ENCODE measurements at regions not wholly inside any gene's neighbourhood (a gene's known extent, or its start where the extent isn't known, plus 50 kb on each side); places are given as distances from the start of the nearest gene placed in this dataset.
"Not testable (repeated sequence)": the region's sequence is repeated elsewhere in the genome, so short reads cannot be mapped to it uniquely, and the experiment has no call there.

DNA sequence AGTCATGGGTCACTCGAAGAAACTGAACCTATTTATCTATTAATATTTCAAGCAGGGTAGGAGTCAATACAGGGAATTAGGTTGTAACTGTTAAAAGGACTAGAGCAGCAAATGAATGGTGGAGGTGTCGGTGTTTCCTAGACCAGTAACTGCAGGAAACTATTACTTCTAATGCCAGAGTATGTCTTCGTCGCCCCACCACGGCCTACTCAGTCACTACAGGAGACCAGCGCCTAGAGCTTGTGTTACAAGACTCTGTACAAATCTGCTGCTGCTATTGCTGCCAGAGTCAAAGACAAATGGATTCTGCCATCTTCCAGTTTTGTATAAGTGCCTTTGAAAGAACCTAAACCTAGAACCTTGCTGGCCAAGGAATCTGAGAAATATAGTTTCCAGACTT is 343.9 kb downstream of the SOX4 start:
- Histone ChIP-seq H2BK12ac (ENCODE audit: low read length in 2 of 2) (no peak overlapping the region), H3K4me2 (ENCODE audit: low read length, poor library complexity, severe bottlenecking) (no peak overlapping the region), H2BK5ac (ENCODE audit: low read depth, low read length, poor library complexity, severe bottlenecking) (no peak overlapping the region), H3K36me3 (ENCODE audit: control insufficient read depth in 1 of 2, insufficient read depth in 2 of 2, low read depth in 1 of 2, low read length in 2 of 2) (no peaks in the 10 kb centered on the region), H3K79me1 (replicated peaks; ENCODE audit: low read length, poor library complexity, severe bottlenecking) (no peaks in the 10 kb centered on the region), H2BK15ac (ENCODE audit: low read depth, poor library complexity, severe bottlenecking) (no peak overlapping the region), H3K27ac (ENCODE audit: low read length, poor library complexity, severe bottlenecking) (no peak overlapping the region), H3K4me3 (ENCODE audit: insufficient read depth in 1 of 2, low read depth in 1 of 2, low read length in 2 of 2) (no peak overlapping the region), H3K9me3 (ENCODE audit: control insufficient read depth, low read length) (no peaks in the 10 kb centered on the region), H3K4ac (ENCODE audit: low read depth in 1 of 2, low read length in 2 of 2) (no peak overlapping the region), H3K9ac (ENCODE audit: low read length) (no peak overlapping the region), H3K18ac (ENCODE audit: low read depth in 1 of 2, low read length in 2 of 2) (no peak overlapping the region), H2AFZ (ENCODE audit: low read depth, low read length) (no peak overlapping the region), H2BK120ac (ENCODE audit: low read depth, low read length) (no peak overlapping the region), H4K91ac (ENCODE audit: low read length) (no peak overlapping the region), H3K23ac (ENCODE audit: low read length in 2 of 2) (no peak overlapping the region), H3K4me1 (ENCODE audit: control insufficient read depth, insufficient read depth, low read depth, low read length) (peaks cover 3% of the 10 kb centered on the region), H3K14ac (ENCODE audit: low read length in 2 of 2) (no peak overlapping the region), H4K8ac (ENCODE audit: low read length) (no peak overlapping the region), H2AK5ac (ENCODE audit: low read length, severe bottlenecking) (no peak overlapping the region), H3K27me3 (ENCODE audit: control insufficient read depth in 1 of 2, insufficient read depth in 1 of 2, low read length in 2 of 2) (no peaks in the 10 kb centered on the region)
- DNase-seq: no peak
- WGBS: 90% methylated on average over 5 of the region's 6 CpGs

DNA sequence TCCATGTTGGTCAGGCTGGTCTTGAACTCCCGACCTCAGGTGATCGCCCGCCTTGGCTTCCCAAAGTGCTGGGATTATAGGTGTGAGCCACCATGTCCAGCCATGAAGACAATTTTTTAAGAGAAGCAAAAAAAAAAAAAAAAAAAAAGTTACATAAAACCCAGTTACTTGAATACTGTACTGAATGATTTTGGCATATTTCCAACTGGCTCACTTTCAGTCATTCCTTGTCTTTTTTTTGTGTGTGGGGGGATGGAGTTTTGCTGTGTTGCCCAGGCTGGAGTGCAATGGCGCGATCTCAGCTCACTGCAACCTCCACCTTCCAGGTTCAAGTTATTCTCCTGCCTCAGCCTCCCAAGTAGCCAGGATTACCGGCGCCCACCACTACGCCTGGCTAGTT is 345.5 kb downstream of the SOX4 start:
- H3K4me3 ChIP-seq (ENCODE audit: insufficient read depth in 1 of 2, low read depth in 1 of 2, low read length in 2 of 2); H3K18ac ChIP-seq (ENCODE audit: low read depth in 1 of 2, low read length in 2 of 2); H3K23ac ChIP-seq (ENCODE audit: low read length in 2 of 2); H4K8ac ChIP-seq (ENCODE audit: low read length); DNase-seq; H3K79me1 ChIP-seq (replicated peaks; ENCODE audit: low read length, poor library complexity, severe bottlenecking); H2BK12ac ChIP-seq (ENCODE audit: low read length in 2 of 2); H3K27ac ChIP-seq (ENCODE audit: low read length, poor library complexity, severe bottlenecking); H3K14ac ChIP-seq (ENCODE audit: low read length in 2 of 2); H3K4me2 ChIP-seq (ENCODE audit: low read length, poor library complexity, severe bottlenecking); H4K91ac ChIP-seq (ENCODE audit: low read length); H3K4ac ChIP-seq (ENCODE audit: low read depth in 1 of 2, low read length in 2 of 2); H3K9me3 ChIP-seq (ENCODE audit: control insufficient read depth, low read length); H3K36me3 ChIP-seq (ENCODE audit: control insufficient read depth in 1 of 2, insufficient read depth in 2 of 2, low read depth in 1 of 2, low read length in 2 of 2); H2BK120ac ChIP-seq (ENCODE audit: low read depth, low read length); H3K27me3 ChIP-seq (ENCODE audit: control insufficient read depth in 1 of 2, insufficient read depth in 1 of 2, low read length in 2 of 2); H2AFZ ChIP-seq (ENCODE audit: low read depth, low read length); H3K4me1 ChIP-seq (ENCODE audit: control insufficient read depth, insufficient read depth, low read depth, low read length); H2BK5ac ChIP-seq (ENCODE audit: low read depth, low read length, poor library complexity, severe bottlenecking); H2BK15ac ChIP-seq (ENCODE audit: low read depth, poor library complexity, severe bottlenecking); H3K9ac ChIP-seq (ENCODE audit: low read length); H2AK5ac ChIP-seq (ENCODE audit: low read length, severe bottlenecking): not testable (repeated sequence)
- WGBS: 75% methylated on average over 3 of the region's 8 CpGs

DNA sequence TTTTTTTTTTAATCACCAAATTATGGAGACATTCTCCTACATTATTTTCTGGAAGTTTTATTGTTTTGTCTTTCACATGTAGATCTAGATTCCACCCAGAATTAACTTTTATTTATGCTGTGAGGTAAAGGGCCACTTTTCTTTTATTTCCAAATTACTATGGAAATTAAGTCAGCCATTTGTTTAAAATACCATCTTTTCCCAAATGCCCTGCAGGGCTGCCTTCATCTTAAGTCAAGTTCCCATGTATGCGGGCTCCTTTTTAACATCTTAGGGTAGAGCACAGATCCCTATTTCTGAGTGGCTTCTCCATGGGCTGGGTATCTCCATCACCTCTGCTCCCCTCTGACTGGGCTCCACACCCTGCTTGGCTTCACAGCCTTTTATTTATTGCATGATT is 348.4 kb downstream of the SOX4 start:
- H3K4me2 ChIP-seq (ENCODE audit: low read length, poor library complexity, severe bottlenecking): no peak overlapping the region
- no peak overlapping the region for H3K18ac ChIP-seq (ENCODE audit: low read depth in 1 of 2, low read length in 2 of 2)
- H3K14ac ChIP-seq (ENCODE audit: low read length in 2 of 2): no peak overlapping the region
- H3K36me3 ChIP-seq (ENCODE audit: control insufficient read depth in 1 of 2, insufficient read depth in 2 of 2, low read depth in 1 of 2, low read length in 2 of 2): no peaks in the 10 kb centered on the region
- H4K91ac ChIP-seq (ENCODE audit: low read length): no peak overlapping the region
- H2BK12ac ChIP-seq (ENCODE audit: low read length in 2 of 2): peak overlapping the region in 1 of 2 experiments; percentile 15
- no peak overlapping the region for H2BK5ac ChIP-seq (ENCODE audit: low read depth, low read length, poor library complexity, severe bottlenecking)
- 88% methylated on average over 1 of the region's 1 CpG for WGBS
- DNase-seq: no peak
- no peak overlapping the region for H3K23ac ChIP-seq (ENCODE audit: low read length in 2 of 2)
- peaks cover 8% of the 10 kb centered on the region for H3K4me1 ChIP-seq (ENCODE audit: control insufficient read depth, insufficient read depth, low read depth, low read length)
- H3K79me1 ChIP-seq (replicated peaks; ENCODE audit: low read length, poor library complexity, severe bottlenecking): peaks cover 3% of the 10 kb centered on the region
- H4K8ac ChIP-seq (ENCODE audit: low read length): no peak overlapping the region
- H3K4me3 ChIP-seq (ENCODE audit: insufficient read depth in 1 of 2, low read depth in 1 of 2, low read length in 2 of 2): no peak overlapping the region
- H2BK15ac ChIP-seq (ENCODE audit: low read depth, poor library complexity, severe bottlenecking): no peak overlapping the region
- no peak overlapping the region for H2AFZ ChIP-seq (ENCODE audit: low read depth, low read length)
- H3K9me3 ChIP-seq (ENCODE audit: control insufficient read depth, low read length): no peaks in the 10 kb centered on the region
- no peak overlapping the region for H3K4ac ChIP-seq (ENCODE audit: low read depth in 1 of 2, low read length in 2 of 2)
- H3K27ac ChIP-seq (ENCODE audit: low read length, poor library complexity, severe bottlenecking): peak overlapping the region; percentile 26
- peak overlapping the region; percentile 61 for H2BK120ac ChIP-seq (ENCODE audit: low read depth, low read length)
- no peaks in the 10 kb centered on the region for H3K27me3 ChIP-seq (ENCODE audit: control insufficient read depth in 1 of 2, insufficient read depth in 1 of 2, low read length in 2 of 2)
- peak overlapping the region; percentile 96 for H2AK5ac ChIP-seq (ENCODE audit: low read length, severe bottlenecking)
- H3K9ac ChIP-seq (ENCODE audit: low read length): no peak overlapping the region

DNA sequence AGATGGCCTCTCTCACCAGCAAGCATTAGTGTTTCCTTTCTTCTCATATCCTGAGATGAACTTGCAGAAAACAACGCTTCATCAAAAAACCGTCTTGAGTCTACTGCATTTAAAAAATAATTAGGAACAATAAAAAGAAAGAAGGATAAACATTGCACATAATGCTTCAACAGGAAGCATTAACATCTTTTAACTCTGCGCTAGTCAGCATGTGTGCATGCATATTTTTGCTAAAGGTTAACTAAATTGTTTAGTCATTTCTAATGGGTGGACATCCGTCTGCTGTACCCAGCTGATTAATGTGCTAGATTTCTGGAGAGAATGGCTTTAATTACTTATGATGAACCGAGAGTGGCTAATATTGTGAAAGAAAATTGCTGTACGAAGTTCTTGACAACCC is 349.3 kb downstream of the SOX4 start:
- H2BK12ac ChIP-seq (ENCODE audit: low read length in 2 of 2): no peak overlapping the region
- H3K9ac ChIP-seq (ENCODE audit: low read length): no peak overlapping the region
- H3K4me3 ChIP-seq (ENCODE audit: insufficient read depth in 1 of 2, low read depth in 1 of 2, low read length in 2 of 2): no peak overlapping the region

More for the DNA sequence above, 349.3 kb downstream of the SOX4 start:
- no peak overlapping the region for H3K14ac ChIP-seq (ENCODE audit: low read length in 2 of 2)
- no peak overlapping the region for H2BK15ac ChIP-seq (ENCODE audit: low read depth, poor library complexity, severe bottlenecking)
- H2AK5ac ChIP-seq (ENCODE audit: low read length, severe bottlenecking): no peak overlapping the region
- DNase-seq: peak; percentile 37
- H2AFZ ChIP-seq (ENCODE audit: low read depth, low read length): no peak overlapping the region
- peaks cover 3% of the 10 kb centered on the region for H3K79me1 ChIP-seq (replicated peaks; ENCODE audit: low read length, poor library complexity, severe bottlenecking)
- H3K9me3 ChIP-seq (ENCODE audit: control insufficient read depth, low read length): no peaks in the 10 kb centered on the region
- no peak overlapping the region for H4K8ac ChIP-seq (ENCODE audit: low read length)
- no peaks in the 10 kb centered on the region for H3K36me3 ChIP-seq (ENCODE audit: control insufficient read depth in 1 of 2, insufficient read depth in 2 of 2, low read depth in 1 of 2, low read length in 2 of 2)
- peak overlapping the region; percentile 73 for H3K27ac ChIP-seq (ENCODE audit: low read length, poor library complexity, severe bottlenecking)
- H3K23ac ChIP-seq (ENCODE audit: low read length in 2 of 2): no peak overlapping the region
- 12% methylated on average over 4 of the region's 6 CpGs for WGBS
- H2BK5ac ChIP-seq (ENCODE audit: low read depth, low read length, poor library complexity, severe bottlenecking): no peak overlapping the region
- H4K91ac ChIP-seq (ENCODE audit: low read length): no peak overlapping the region
- H3K27me3 ChIP-seq (ENCODE audit: control insufficient read depth in 1 of 2, insufficient read depth in 1 of 2, low read length in 2 of 2): no peaks in the 10 kb centered on the region
- H3K18ac ChIP-seq (ENCODE audit: low read depth in 1 of 2, low read length in 2 of 2): no peak overlapping the region
- peaks cover 14% of the 10 kb centered on the region for H3K4me1 ChIP-seq (ENCODE audit: control insufficient read depth, insufficient read depth, low read depth, low read length)
- H3K4me2 ChIP-seq (ENCODE audit: low read length, poor library complexity, severe bottlenecking): no peak overlapping the region
- no peak overlapping the region for H2BK120ac ChIP-seq (ENCODE audit: low read depth, low read length)
- H3K4ac ChIP-seq (ENCODE audit: low read depth in 1 of 2, low read length in 2 of 2): no peak overlapping the region

Measured in mesenchymal stem cell (in vitro differentiated cells and primary cell).